NCI-H226 (cell line): ENCODE measurements at regions not wholly inside any gene's neighbourhood (a gene's known extent, or its start where the extent isn't known, plus 50 kb on each side); places are given as distances from the start of the nearest gene placed in this dataset.
A peak's percentile ranks its signal among the peaks of the same experiment; 100 is the strongest.
"Not testable (repeated sequence)": the region's sequence is repeated elsewhere in the genome, so short reads cannot be mapped to it uniquely, and the experiment has no call there.

ENCODE experiments used
- DNase-seq: peaks from one replicate; pipeline ENCODE4 v3.0.0-alpha.2; 2015

DNA sequence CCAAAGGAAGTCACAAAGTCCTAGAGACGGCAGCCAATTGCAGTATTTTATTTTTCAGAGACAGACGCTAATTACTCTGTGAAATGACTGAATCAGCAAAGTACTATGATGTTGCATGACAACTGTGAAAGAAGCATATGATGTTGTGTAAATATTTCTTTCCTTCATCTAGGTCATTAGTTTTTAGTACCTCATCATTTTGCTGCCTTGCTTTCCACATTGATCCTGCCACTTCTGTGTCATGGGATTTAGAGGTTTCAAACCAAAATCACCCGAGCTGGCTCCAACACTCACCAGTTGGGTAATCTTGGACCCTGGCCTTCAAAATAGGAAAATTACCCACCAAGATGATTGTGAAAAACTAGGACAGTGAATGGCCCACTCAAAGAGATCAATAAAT, 585.2 kb downstream of the ACTL7B start:
- no peak for DNase-seq

DNA sequence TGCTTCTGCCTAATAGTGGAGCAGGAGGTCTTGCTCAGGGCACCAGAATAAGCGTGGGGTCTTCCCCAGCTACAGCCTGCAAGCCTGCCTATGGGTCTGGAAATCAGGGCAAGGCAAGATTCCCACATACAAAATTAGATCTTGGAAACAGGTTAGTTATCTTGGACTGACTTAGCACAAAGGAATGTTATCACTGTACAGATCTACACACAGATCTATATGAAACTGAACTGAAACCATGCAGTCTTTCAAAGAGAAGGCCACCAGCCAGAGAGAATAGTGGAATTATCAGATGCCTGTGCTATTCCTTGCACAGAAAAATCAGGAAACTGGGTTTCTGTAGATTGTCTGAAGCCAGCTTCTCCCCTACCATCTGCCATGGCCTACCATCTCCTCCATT, 585.7 kb downstream of the ACTL7B start:
- DNase-seq: no peak

DNA sequence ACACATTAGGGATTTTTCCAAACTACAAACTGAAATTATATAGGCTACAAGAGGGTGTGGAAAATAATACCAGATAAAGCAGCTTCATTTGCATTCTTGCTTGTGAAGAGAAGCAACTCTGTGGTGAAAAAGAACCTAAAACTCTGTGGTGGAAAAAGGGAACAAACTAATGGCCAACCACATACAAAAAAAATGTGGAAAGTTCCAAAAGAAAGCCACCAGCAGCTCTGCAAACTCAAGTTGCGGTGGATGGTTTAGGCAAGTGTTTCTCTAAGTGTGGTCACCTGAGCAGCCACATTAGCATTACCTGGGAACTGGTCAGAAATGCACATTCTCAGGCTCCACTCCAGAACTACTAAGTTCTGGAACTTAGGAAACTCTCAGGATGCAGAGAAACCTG, 586.4 kb downstream of the ACTL7B start:
- DNase-seq: no peak

DNA sequence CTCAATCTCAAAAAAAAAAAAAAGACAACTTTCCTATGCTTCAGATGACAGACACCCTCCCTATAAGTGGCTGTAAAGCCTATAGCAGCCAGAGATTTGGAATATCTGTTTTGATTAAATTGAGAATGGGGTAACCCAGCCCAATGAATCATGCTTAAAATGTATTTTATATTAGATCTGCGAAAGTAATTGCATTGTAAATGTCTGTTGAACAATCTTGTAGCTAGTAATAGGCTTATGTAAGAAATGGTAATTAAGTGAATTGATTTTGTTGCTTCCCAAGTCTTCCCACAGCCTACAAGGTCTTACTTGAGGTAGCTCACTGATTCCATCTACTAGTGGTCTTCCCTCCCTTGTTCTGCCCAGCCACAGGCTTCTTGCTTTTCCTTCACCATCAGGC, 590.7 kb downstream of the ACTL7B start:
- no peak for DNase-seq

DNA sequence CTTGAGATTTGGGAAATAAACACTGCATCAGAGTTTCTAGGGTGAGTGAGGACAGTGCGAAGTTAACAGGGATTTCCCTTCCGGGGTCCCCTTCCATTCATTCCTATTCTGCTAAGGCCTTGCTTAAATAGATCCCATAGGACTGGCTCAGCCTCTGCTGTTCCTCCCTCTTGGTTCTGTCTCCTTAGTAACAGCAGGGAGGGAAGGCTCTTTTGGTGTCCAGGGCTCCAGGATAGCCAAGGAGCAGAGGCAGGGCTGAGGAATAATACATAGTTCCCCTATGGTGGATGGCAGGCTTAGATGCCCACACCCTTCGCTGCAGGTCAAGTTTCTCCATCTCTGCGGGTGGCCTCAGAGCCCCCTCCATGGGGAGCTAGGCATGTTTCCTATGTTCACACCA, 591.7 kb downstream of the ACTL7B start:
- DNase-seq: no peak

DNA sequence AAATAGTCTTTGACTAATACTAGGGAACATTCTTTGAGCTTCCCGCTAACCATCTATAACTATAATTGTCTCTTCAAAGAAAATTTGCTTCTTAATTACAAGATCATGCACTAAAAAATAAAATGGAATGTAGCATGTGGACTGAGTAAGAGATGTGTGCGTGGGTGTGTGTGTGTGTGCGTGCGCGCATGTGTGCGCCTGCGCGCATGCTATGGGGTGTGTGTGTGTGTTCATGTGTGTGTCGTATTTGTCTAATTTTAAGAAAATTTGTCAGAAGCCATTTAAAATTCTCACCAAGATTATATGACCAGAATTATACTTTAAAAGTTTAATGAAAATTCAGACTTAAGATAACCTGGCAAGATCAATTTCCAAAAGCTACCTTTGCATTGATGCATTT, 593.0 kb downstream of the ACTL7B start:
- no peak for DNase-seq

DNA sequence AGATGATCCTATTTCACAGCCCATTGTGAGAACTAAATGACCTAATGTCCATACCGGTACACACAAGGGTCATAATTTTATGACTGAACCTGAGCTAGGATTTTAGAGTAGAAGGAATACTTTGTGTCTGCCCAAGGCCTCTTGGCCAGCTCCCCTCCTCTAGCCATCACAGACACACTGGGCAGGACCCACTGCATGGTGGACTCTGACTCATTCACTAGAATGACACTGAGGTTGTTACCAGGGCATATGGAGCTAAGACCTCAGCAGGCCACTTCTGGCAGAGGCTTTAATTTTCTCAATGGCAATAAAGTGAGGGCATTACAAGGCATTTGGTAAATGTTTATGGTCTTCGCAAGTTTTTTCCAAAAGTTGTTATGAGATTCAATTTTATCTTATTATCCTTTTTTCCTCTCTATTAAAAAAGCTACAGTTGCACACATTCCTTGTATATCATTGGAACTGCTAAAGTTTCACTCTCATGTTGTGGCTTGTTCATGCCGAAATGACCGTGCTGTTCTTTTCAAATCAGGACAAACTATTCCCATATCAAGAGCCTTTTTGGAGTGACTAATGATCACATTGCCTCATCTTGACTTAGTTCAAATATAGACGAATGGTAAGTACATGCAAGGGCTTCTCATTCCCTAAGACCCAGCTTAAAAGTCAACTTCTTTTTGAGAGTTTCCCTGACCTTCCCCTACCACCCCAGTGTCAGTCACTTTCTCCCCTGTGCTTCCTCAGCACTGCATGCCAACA, 595.7 kb downstream of the ACTL7B start:
- DNase-seq: no peak

DNA sequence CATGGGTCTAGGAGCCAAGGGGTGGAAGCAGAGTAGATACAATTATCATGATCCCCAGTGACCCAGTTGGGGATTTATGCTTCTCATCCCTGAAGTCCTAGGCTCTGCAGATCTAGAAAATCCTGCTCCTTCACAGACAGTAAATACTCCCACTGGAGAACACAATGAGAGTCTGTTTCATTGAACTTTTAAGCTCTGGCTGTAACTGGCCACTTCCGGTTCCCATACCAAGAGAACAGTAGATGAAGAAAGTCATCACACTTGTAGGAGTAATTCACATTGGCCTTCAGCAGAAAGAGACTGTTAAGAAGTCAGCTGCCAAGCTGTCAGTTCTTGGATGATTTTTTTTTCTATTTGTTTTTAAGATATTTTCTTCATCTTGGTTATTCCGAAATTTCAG, 597.1 kb downstream of the ACTL7B start:
- no peak for DNase-seq

DNA sequence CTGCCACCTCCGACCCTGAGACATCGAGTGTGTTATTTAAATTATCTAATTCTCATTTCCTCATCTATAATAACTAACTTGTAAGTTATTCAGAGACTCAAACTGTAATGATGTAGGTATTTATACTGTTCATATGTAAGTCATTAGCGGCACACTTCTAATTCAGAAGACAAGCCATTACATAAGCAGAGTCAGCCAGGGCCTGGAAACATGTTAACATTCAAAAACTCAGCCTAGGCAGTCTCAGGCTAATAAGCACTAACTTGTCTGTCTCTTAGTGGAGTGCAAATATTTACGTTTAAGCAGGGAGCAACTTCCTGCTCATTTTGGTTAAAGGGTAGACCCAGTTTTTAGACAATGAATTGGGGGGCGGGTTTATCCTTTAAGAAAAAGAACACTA, 598.4 kb downstream of the ACTL7B start:
- DNase-seq: no peak

DNA sequence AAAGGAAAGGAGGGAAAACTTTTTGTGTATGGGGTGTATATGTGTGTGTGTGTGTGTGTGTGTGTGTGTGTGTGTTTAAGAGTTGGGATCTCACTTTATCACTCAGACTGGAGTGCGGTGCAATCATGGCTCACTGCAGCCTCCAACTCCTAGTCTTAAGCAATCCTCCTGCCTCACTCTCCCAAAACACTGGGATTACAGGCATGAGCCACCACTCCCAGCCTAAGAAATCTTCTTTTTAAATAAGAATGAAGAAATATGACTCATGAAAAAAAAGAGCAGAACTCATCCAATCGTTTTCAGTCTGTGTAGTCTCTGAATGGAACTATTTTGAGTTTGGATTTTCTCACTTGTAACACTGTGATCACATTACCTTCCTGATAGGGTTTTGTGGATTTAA, 601.5 kb downstream of the ACTL7B start:
- DNase-seq: no peak

DNA sequence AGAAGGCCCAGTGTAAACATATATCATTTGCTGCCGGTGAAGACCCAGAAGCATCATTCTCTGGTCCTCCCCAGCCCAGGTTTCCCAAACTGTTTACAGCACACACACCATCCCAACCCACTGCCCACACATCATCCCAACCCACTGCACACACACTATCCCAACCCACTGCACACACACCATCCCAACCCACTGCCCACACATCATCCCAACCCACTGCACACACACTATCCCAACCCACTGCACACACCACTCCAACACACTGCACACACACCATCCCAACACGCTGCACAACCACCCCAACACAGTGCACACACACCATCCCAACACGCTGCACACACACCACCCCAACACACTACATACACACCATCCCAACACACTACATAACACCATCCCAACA, 608.4 kb downstream of the ACTL7B start:
- DNase-seq: not testable (repeated sequence)

DNA sequence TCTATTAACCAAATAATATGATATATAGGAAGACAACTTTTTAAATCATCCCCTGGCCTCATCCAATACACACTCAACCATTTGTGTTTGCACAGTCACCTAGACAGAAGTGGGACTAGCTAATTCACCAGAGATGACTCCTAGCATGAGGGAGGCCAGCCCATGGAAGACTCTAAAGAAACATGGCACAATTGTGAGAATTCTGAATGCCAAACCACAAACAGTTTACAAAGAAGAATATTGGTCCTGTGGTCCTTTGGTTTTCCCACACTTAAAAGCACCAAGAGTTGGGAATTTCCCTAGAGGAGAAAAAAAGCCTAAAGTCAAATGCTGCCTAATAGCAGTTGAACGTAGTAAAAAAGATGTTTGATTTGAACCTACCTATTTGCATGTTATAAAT, 609.9 kb downstream of the ACTL7B start:
- no peak for DNase-seq

DNA sequence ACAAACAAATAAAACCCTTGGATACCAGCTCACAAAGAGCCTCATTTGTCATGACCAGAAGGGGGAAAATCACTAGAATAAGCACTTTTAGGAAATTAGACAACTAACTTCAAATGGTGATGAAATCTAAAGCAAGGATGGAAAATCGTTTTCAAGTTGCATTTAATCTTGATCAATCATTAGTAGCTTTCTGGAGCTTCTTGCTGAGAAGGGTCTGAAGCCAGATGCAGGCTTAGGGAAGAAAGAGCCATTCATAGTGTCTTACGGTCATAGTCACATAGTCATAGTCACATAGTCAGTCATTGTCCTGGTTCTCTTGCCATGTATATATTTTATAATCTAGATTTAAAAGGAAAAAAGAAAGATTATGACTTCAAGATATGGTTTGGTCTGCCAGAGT, 610.5 kb downstream of the ACTL7B start:
- DNase-seq: no peak

DNA sequence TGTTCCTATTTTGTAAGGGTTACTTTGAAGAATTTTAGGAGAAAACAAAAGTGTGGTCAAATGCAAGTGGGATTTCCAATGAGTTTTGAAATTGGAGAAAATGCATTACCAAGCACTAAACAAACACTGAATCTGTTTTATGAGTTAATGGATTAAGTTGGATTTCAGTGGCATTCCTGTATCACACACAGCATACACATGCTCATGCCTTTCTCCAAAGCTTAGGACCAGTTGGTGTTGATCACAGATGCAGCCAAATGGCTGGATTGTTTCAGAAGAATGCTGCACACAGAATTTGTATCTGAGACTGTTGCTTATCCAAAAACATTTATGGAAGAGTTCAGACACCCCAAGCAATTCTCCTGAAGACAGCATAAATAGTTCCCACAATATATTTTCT, 611.1 kb downstream of the ACTL7B start:
- no peak for DNase-seq

DNA sequence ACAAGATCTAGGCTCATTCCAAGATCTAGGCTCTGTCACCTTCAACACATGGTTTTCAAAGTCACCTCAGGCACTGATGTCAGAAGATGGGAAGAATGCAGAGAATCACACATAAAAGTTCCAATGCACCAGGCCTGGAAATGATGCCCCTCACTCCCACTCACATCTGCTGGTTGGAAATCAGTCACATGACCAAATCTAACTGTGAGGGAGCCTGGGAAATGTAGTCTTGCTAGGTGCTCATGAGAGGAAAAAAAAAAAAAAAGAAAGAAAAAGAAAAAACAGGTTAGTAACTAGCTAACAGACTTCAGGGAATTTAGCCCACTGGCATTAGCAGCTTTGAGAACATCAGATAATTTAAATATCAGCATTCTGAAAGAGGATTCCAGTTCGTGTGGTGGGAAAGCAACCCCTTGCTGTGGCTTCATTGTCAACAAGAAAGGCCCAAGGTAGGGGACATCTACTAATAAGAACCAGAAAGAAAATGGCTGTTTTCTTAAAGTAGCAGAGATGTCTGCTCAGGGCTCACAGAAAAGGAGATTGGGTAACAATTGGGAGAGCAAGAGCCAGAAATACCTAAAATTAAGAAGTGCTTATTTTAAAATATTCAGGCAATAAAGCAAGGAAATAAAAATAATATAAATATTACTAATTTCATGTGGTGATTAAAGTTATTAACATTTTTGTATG, 614.3 kb downstream of the ACTL7B start:
- no peak for DNase-seq

DNA sequence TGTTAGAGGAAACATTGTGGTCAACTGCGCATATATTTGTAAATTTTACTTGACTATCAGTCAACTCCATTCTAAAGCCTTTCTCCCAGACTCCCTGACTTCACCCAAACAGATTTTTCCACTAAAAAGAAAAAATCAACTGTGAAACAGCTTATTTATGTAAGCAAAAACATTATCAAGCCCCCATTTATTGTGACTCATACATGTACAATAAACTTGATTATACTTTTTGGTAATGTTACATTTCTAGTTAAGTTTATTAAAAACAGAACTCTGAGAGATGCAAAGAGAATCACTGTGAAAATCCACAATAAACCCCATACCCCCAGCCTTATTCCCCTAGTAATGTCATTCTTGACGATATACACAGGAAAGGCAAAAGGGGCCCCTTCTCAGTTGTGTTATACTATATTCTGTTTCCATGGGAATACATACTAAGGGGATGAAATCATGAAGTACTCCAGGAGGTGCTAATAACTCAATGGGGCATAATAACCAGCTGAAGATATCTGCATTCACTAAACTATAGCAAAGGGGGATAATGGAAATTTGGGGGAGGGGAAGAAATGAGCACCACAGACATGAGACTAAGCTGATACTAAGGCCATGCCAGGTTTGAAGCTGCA, 616.0 kb downstream of the ACTL7B start:
- DNase-seq: peak; percentile 20

DNA sequence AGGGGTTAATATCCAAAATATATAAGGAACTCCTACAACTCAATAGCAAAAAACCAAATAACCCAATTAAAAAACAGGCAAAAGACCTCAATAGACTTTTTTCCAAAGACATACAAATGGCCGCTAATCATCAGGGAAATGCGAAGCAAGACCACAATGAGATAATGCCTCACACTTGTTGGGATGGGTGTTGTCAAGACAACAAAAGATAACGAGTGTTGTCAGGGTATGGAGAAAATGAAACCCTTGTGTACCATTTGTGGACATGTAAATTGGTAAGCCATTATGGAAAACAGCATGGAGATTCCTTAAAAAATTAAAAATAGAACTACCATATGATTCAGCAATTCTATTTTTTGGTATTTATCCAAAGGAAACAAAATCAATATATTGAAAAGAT, 620.2 kb downstream of the ACTL7B start:
- DNase-seq: no peak

DNA sequence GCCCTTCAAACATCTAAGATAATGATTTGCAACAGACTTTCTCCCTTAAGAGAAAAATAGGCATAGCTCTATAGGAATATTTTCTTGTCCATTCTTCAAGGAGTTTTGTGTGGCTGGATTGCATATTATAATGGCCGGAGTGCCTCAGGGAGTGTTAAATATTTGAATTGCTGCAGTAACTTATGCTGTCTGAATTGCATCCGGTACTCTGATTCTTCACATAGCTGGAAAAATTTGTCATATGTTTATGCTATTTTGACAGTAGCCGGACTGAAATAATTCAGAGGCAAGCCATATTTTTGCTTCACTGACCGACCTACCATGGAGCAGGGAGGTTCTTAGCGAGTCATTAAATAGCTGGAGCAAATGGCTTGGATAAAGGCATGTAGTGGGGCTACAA, 621.0 kb downstream of the ACTL7B start:
- DNase-seq: no peak

DNA sequence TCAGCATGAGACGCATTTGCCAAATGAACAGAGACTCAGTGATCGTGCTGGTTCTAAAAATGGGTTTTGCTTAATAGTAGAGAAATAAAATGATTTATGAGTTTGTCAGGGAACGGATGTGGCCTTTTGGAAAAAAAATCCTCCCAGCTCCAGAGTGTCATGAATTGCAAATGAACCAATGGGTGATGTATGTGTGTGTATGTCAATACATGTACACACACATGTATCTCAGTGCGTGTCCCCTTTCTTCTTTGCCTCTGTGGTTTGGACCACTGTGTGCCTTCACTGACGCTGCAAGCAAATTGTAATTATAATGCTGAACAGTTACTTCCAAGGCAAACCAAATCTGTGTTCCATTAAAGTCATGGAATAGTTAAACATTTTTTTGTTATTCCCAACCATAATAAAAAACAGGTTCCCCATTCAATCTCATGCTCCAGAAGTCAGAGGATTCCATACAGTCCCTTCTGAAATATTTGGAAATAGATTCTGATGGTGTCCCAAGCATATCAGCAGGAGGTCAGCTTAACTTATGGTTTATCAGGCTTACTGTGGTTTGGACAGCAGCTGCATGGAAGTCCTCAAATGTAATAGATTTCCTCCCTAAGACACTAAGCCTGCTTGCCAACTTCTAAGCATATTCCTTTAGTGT, 630.5 kb downstream of the ACTL7B start:
- no peak for DNase-seq

DNA sequence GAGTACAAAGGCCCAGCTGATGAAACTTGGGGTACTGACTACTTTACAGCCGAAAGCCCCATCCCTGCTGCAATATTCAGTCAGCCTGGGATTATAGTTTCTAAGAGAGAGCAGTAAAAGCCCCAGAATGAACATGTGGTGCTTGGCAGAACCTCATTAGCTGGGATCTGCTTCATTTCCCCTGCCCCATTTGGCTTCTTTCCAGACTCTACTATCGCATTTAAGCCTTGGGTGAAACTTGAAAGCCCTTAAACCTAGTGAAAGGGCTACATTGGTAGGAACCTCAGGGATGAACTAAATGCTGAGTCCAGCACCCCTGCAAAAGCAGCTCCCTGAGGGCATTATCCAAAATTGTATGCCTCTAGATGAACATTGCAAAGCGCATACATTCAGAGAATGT, 631.1 kb downstream of the ACTL7B start:
- no peak for DNase-seq

DNA sequence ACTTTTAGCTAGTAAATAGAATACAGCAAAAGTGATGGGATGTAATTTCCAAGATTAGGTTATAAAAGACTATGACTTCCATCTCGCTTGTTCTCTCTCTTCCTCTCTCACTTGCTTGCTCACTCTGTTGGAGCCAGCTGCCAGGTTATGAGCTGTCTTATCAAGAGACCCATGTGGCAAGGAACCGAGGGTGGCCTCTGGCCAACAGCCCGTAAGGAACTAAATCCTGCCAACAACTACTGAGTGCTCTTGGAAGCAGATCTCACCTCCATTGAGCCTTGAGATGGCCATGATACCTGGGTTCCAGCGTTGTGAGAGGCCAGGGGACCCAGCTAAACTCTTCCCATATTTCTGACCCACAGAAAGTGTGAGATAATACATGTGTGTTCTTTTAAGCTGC, 636.1 kb downstream of the ACTL7B start:
- no peak for DNase-seq

DNA sequence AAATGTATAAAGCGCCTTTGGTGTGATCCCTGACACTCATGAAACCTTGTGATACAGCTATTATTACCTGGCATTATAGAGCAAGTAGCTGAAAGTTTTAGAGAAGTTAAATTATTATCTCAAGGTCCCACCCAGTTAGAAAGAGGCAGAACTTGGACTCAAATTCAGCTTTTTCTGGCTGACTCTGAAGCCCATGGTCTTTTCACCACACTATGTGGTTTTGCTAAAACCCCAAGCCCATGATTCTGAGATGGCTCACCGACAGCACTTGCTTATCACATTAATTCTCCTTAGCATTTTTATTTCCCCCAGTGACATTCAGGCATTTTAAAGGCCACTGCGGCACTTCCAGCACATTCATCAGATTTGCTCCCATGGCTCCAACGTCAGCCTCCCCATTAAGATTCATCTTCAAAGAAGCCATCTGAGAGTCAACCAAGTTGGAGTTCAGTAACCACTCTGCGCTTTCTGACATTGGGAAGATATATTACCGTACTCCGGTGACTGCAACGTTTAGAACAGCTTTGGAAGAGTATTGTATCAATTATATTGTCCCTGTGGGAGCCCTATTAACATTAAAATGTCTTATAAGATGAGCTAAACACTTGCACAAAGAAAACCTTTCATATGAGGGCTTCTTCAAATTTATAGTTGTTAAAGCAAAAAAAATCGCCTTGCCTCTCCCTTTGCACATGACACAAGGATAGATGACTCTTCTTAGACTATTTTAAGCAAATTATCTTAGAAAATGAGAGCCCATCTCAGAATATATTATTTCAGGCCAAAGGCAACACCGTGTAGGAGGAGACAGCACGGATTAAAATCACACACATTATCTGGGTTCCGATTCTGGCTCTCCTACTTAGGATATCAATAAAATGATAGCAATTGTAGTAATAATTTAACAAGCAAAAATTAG, 638.1 kb downstream of the ACTL7B start:
- DNase-seq: no peak

DNA sequence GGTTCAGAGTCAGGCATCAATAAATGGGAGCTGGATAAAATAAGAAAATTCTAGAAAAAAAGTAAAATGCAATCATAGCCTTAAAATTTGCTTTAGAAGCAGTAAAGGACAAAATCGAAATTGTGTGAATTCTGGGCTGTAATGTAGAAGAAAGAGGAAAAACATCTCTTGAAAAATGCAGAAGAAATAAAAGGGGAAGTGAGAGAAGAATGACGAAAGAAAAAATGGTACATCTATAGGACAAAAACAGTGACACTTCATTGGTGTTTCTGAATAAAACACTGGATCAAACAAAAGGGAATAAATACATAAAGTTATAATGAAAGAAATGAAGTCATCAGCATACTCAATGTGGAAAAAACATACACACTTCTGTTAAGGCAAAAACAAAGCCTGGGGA, 642.3 kb downstream of the ACTL7B start:
- DNase-seq: no peak
